HG02981 (cell line): ENCODE measurements at regions not wholly inside any gene's neighbourhood (a gene's known extent, or its start where the extent isn't known, plus 50 kb on each side); places are given as distances from the start of the nearest gene placed in this dataset.

Experiments used
- ATAC-seq: cut with Tn5 transposase; IDR thresholded peaks from one replicate; pipeline ENCODE4 v1.9.1; 2021; ENCODE audit warnings: mild to moderate bottlenecking, moderate library complexity; ENCODE audit not compliant: unreplicated experiment

DNA sequence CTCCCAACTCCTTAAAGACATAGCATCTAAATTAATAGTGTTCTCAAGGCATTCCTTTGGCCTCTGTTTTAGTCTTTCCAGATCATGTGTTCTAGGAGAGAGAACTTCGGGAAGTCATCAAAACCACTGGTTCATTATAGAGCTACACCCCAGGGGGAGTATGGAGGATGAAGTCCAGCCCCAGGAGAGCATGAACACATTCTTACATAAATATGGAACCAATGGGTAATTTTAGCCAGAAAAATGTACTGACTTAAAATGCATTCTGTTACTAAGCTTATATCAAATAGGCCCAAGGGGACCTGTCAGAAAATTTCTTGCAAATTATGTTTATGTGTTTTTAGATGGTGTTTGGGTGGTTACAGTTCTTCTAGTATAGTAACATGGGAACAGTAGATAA lies 165.2 kb downstream of the NTMT2 start:
- ATAC-seq: no peak

DNA sequence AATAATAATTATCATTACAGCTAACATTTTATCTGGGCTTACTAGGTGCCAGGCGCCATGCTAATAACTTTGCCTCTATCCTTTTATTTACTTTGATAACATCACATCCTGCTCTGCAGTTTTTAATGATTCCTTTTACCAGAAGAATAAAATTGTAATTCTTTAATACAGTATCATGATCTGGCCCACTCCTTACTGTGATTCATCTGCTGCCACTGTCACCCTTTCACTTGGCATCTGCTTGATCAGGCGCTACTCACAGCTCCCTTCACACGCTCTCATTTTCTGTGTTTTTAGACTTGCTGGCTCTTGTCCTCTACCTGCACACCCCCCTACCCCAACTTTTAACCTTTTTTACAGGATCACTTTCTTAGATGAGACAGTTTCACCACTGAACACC lies 167.5 kb downstream of the NTMT2 start:
- ATAC-seq: no peak

DNA sequence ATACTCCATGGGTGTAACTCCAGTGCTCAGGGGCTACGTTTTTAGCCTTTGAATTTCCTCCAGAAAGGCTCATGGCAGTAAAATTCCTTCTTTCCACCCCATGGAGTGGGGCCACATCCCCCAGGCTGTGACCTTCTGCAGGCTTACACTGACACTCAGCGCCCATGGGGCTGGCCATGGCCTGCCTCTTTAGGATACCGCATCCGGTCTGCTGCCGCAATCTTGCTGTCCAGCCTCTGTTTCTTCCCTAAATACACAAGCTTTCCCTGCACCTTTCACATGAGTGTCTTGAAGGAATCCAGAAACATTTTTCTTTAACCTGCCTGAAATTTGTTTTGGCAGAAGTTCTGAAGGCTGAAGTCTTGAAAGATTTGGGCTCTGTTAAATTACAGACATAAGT lies 170.5 kb downstream of the NTMT2 start:
- ATAC-seq: no peak

DNA sequence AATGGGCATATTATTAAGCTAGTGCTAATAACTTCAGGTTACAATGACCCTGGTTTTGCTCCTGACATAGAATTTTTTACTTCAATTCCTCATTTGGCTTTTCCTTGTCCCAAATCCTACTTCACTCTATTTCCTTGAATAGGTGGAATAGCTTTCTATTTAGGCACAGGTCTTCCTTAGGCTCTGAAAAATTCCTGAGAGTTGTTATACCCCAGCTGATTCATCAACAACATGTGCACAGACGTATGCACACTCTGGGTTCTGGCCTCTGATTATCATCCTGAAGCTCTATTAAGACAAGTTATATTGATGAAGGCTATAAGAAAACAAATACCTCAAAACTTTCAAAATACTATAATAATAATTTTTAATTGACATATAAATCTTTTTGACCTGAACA lies 172.4 kb downstream of the NTMT2 start:
- ATAC-seq: no peak

DNA sequence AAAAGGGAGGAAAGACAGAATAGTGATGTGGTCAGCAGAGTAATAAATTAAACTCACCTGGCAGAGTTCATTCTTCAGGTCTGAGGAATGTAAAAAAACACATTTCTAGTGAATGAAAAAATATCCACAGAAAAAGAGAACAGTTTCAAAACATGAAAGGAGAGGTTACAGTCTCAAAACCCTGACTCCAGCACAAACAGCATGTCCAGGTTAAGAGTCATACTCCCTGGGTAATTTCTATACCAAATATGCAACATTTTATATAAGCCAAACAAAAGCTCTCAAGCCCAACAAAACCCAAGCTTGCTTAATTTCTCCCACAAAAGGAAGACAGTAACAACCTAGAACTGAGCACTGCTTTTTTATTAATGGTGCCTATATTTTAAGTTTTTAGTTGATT lies 173.0 kb downstream of the NTMT2 start:
- no peak for ATAC-seq

DNA sequence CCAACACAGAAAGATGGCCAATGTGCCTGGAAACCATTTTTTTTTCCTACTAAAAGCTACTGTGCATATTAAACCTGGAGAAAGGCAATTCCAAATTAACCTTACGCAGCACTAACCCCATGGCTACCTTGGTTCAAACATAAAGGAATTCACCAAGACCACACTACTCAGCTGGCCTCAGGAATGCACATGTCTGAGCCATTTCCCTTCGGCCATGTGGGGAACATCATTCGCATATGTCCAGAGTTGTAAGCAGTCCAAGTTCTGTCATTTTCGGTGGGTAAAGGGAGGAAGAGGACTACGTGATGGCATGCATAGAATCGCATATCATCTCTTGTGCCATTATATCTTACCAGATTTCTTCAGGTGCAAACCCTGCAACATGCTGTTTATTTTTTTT lies 175.4 kb downstream of the NTMT2 start:
- no peak for ATAC-seq

DNA sequence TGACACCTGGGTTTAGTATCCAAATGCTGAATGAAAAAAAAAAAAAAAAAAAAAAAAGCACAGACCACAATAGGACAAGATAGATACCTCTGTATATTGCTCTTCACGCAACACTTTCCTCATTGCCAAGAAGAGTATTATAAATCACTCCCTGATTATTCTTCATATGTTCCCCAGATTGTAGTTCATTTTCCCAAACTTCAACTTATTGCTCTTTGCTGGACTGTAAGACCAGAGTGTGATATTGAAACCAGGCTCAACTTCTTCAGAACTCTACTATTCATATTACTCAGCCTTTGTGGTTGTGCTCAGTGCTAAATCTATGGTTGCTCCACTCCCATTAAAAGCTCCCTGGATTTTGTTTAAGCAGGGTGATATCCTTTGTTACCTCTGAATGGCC lies 180.4 kb downstream of the NTMT2 start:
- ATAC-seq: no peak

DNA sequence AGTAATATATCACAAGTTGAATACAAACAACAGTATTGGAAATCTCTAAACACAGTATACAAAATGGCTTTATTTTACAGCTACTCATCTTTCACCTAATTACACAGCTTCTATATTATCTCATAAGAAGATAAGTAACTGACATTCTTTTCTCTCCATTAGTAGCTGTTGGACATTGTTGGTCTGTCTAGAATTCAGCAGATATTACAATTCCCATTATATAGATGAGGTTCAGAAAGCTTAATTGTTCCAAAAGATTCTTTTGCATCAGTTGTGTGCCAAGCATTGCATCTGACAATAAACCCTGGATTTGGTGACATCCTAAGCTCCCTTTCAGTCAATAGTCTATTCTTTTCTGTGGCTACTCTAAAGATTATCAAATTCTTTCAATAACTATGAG lies 187.0 kb downstream of the NTMT2 start:
- no peak for ATAC-seq

DNA sequence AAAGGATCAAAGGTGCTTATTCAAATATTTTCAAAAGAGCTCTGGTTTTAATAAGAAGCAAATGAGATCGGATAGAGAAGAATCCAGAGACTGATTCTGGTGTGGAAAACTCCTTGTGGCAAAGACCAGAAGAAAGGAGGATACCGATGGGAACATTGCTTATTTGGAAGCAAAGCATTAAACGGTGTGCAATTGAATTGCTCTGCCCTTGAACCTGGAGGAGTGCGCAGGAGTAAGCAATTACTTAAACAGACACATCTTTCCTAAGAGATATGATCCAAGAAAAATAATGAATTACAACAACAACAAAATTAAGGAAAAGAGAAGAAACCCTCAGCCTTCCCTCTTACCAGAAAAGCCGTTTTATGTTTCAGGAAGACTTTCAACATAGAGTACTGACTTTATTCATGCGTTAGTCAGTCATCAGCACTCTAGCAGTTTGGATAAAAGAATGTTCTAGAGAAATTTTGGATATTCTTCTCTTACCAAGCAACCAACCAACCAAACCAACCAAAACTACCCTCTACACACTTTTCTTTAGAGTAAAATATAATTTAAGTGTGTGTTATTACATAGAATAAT lies 191.7 kb downstream of the NTMT2 start:
- no peak for ATAC-seq

DNA sequence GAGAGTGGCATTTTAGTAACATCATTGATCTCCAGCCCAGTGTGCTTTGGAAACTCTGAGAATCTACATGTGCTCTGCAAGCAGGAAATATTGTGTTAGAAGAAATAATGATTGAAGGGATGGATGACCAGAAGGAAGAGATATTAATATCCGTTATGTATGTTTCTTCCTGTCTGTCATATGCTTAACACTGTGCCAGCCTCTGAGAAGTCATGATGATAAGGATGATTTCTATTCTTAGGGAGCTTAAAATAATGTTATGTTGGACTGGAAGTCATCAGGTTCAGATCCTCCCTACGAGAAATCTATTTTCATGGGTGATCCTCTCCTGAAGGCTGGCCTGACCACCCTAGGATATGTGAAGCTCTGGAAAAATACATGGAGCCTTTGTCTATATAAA lies 192.4 kb upstream of the GORAB start:
- no peak for ATAC-seq

DNA sequence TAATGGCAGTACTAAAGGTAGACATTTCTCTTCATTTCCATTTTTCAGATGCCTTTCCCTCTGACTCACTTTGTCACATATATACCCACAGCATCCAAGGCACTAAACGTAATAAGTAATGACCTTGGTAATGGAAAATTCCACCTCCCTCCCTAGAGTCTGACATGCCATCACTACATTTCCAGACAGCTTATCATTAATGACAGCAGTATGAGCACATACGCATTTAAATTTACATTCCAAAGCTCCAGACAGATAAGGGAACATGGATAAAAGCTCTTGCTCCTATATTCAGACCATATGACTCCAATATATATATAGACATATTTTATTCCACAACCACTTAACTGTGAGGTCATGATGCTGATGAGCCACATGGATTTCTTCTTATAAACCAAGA lies 191.7 kb upstream of the GORAB start:
- ATAC-seq: no peak

DNA sequence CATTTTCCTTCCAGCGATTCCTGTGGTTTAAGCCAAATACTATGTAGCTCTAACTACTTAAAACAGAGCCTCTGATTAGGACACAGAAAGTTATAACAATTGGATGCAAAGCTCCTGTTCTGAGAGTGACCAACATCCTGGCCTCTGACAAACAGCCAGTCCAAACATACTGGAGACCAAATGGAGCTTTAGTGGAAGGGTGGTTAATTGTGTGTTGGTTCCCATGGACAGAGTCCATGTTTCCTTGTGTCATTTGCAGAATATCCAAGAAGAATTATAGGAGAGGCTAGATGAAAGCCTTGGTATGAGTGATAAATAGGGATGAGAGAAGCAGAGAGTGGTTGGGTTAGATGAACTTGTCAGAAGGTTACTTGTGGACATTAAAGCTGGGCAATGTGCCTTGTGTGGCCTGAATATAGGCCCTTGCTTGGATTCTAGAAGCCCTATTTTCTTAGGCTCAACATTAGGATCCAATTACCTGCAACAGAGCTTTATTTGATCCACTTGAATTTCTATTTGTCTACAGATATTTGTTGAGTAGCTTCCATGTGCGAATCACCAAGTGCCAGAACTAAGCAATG lies 180.5 kb upstream of the GORAB start:
- ATAC-seq: no peak

DNA sequence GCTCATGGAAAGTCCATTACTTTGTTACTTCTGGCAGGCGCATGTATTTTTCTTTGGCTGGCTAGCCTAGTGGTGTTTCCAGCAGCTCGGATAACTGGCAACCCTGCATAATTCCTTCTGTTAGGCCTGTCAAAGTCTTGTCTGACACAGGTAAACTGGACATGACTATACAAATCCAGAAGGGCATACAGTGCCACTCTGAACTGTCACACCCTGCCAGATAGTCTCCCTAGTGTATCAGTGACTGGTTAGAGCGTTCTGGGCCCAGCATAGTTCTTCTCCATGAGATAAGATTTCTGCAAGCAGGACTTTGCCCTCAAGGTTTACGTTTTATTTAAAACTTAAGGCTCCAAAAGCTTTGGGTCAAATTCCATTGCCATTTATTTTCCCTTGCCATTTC lies 177.7 kb upstream of the GORAB start:
- ATAC-seq: no peak

DNA sequence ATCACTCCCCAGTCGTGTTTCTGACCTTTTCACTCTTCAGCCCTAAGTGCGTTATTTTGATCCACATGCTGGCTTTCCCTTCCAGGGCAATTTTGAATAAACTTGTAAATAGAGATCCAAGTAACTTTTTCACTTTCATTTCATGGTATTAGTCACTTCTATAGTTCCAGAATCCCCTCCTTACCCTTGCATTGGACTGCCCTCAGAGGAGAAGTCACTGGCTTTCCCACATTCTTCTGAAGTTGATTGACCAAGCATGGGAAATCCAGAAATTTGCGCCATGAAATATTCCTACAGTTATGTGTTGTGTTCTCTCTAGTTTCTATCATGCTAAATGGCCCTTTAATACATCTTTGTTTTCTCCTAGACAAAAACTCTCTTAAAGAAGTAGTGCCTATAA lies 177.3 kb upstream of the GORAB start:
- ATAC-seq: no peak

DNA sequence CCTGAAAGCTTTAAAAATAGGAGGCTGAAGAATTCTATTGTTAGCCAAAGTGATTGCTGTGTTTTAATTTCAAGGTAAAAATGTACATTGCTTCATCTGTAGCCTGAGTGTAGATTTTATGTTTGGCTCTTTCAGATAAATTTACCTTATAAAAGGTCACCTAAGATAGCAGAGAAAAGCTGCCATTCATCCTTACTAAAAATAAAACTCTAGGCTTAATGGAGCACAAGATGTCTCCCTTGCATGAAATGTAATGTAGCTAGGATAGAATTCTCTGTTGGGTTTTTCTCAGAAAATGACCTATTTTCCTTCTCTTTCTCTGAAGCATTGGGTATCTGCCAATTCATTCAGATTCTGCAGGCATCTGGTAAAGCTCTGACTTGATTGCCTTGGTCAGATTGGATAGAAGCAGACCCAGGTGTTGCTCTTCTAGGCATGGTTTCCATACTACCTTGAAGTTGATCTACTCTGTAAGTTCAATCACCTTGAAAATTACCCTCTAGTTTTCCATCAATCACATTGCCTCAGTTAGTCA lies 176.6 kb upstream of the GORAB start:
- ATAC-seq: no peak

DNA sequence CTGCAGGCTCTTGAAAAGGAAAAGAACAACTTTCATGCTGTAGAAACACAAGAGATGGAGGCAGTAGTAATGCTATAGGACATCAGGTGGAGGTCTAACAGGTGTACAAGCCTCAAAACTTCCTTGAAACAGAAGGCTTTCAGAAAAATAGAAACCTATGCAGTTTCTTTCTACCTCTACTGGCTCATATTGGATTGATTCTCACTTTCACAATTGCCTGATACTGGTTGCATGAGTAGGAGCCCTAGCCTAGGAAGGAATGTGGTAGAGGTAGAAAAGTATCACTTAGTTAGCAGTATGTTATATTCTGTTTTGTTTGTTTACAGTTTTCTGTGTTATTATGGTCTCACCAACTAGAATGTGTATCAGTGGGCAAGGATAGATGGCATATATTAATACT lies 175.4 kb upstream of the GORAB start:
- no peak for ATAC-seq

DNA sequence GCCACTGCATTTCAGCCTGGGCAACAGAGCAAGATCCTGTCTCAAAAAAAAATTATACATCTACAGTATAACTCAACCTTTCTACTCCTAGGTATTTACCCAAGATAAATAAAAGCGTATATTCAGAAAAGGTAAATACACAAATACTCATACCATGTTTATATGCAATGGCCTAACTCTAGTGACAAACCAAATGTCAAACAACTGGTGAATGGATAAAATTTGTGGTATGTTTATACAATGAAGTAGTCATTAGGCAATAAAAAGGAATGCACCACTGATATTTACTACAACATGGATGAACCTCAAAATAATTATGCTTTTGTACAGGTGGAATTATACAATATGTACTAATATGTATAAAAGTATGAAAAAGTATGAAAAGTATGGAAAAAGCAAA lies 174.2 kb upstream of the GORAB start:
- ATAC-seq: no peak

DNA sequence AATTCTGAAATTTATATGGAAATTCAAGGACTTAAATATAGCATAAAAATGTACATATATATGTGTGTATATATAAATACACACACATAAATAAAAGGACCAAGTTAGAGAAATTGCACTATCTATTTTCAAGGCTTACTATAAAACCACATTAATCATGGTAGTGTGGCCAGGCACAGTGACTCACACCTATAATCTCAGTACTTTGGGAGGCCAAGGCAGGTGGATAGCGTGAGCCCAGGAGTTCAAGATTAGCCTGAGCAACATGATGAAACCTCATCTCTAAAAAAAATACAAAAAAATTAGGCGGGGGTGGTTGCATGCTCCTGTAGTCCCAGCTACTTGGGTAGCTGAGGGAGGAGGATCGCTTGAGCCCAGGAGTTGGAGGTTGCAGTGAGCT lies 171.4 kb upstream of the GORAB start:
- ATAC-seq: no peak

DNA sequence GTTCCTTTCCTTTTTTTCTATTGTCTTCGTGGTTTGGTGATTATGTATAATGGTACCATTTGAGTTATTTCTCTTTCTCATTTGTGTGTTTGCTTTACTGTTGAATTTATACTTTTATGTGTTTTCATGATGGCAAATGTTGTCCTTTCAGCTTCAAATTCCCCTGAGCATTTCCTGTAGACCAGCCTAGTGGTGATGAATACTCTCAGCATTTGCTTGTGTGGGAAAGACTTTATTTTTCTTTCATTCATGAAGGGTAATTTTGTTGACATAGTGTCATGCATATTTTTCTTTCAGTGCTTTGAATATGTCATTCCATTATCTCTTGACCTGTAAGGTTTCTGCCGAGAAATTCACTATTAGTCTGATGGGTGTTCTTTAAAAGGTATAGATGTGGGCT lies 166.6 kb upstream of the GORAB start:
- ATAC-seq: no peak

DNA sequence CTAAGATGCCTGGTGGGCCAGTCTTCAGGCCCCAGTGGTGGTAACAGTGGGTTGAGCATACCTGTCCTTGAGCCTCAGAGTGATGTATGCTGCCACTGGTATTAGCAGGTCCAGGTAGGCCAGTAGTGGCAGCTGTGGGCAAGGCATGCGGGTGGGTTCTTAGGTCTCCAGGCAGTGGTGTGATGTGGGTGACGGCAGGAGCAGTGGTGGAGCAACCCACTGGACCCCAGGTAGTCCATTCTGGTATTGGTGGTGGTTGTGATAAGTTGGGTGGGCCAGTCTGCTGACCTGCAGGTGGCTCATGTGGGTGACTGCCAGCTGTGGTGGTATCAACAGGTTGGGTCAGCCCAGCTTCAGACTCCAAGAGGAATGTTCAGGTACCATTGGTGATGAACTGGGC lies 165.0 kb upstream of the GORAB start:
- no peak for ATAC-seq

DNA sequence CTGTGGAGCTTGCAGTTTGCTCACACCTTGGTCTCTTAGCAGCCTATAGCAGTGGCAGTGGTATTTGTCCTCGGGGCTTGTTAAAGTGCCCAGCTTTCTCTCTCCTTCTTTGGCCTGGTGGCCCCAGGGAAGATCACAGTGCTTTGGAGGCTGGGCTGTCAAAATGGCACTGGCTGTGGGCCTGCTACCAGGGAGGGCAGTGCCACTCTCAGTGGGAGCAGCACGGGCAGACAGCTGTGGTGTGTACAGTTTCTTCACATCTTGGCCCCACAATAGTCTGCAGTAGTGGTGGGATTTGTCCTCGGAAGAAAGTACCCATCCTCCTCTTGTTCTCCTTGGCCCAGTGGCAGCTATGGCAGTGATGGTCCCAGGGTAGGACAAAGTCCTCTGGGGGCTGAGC lies 164.4 kb upstream of the GORAB start:
- no peak for ATAC-seq

DNA sequence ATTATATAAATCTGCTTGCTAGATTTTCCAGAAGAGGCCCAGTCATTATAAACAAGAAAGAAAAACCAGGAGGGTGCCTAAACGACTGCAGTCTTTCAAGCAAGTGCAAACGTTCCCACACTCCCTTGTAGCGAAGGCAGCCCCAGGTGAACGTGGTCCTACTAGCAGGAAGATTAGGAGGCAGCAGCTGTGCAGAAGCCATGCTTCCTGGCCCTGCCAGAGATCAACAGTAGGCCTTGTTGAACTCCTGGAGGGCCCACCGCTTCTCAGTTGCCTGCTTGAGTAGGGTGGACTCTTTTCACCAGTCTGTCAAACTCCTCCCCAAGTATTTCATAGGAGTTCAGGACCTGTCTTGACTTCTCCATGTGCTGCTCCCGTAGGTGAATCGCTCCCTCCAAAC lies 163.0 kb upstream of the GORAB start:
- ATAC-seq: no peak

DNA sequence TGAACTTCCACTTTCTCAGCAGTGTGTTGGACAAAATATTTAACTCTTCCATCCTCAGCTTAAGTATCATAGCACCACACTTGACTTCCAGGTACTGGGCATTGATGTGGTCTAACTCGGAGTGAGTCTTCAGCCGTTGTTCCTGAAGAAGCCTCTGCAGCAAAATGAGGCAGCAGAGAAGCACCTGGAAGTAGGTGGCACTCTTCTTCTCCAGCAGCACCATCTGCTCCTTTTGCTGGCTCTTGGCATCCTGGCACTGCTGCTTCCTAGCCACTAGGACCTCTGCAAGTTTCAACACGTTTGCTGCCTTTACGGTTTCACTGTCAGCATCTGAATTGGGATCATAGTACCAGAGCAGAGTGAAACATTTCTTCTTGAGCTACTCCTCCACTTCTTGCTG lies 162.5 kb upstream of the GORAB start:
- ATAC-seq: no peak
